Astrocyte of the cerebellum (primary cell): ENCODE measurements at regions not wholly inside any gene's neighbourhood (a gene's known extent, or its start where the extent isn't known, plus 50 kb on each side); places are given as distances from the start of the nearest gene placed in this dataset.

Source experiments
- DNase-seq: peaks from one replicate; pipeline ENCODE4 v3.0.0-alpha.2; 2011; ENCODE audit warnings: low read depth
- H3K4me3 ChIP-seq: 2 replicates; pipeline ENCODE4 v1.5.1; 2011; ENCODE audit warnings: mild to moderate bottlenecking, low read depth, low read length, moderate library complexity
- CTCF ChIP-seq: IDR thresholded peaks from 2 replicates; pipeline ENCODE4 v1.5.1; 2012; ENCODE audit warnings: low read length, low read depth, moderate library complexity, mild to moderate bottlenecking; ENCODE audit errors: missing control alignments
- in situ Hi-C: cut with HindIII; loops from 2 replicates; pipeline ENCODE4 v1.10.0; 2017; ENCODE audit warnings: low sequenced_read_pairs

- DNase-seq: no peak
- no peak for TF ChIP-seq CTCF
- no peak overlapping the region for H3K4me3 ChIP-seq
- in situ Hi-C loops: no loop called here
Measured at GRCh38 chr4:53785996-53786395, 194.7 kb upstream of the LNX1 start.

GRCh38 chr4:53784112-53784511, 192.8 kb upstream of the LNX1 start:
- no peak for DNase-seq
- TF ChIP-seq CTCF: no peak
- no peak overlapping the region for H3K4me3 ChIP-seq
- in situ Hi-C loops: no loop called here

GRCh38 chr4:53783208-53783859, 192.0 kb upstream of the LNX1 start:
- no peak for TF ChIP-seq CTCF
- no peak overlapping the region for H3K4me3 ChIP-seq
- no peak for DNase-seq
- in situ Hi-C loops: no loop called here

GRCh38 chr4:53782458-53782845, 191.2 kb upstream of the LNX1 start:
- in situ Hi-C loops: no loop called here
- no peak overlapping the region for H3K4me3 ChIP-seq
- no peak for TF ChIP-seq CTCF
- no peak for DNase-seq

- no peak for TF ChIP-seq CTCF
- no peak for DNase-seq
- in situ Hi-C loops: no loop called here
- no peak overlapping the region for H3K4me3 ChIP-seq
Measured at GRCh38 chr4:53781629-53782457, 190.6 kb upstream of the LNX1 start.

GRCh38 chr4:53780736-53781400, 189.6 kb upstream of the LNX1 start:
- no peak for TF ChIP-seq CTCF
- in situ Hi-C loops: no loop called here
- H3K4me3 ChIP-seq: no peak overlapping the region
- DNase-seq: no peak
